NCI-H82 (cell line): ENCODE measurements at regions not wholly inside any gene's neighbourhood (a gene's known extent, or its start where the extent isn't known, plus 50 kb on each side); places are given as distances from the start of the nearest gene placed in this dataset.
A peak's percentile ranks its signal among the peaks of the same experiment; 100 is the strongest.
"Not testable (repeated sequence)": the region's sequence is repeated elsewhere in the genome, so short reads cannot be mapped to it uniquely, and the experiment has no call there.

Source experiments
- DNase-seq: peaks from one replicate; lab custom pipeline; 2025; lab: John Stamatoyannopoulos, UW

- DNase-seq = peak; percentile 1
Observed at GRCh38 chr22:48639896-48640748, 1187.6 kb downstream of the BRD1 start.

- no peak for DNase-seq
Observed at GRCh38 chr22:48639021-48639795, 1188.5 kb downstream of the BRD1 start.

- no peak for DNase-seq
Observed at GRCh38 chr22:48637231-48637630, 1190.4 kb downstream of the BRD1 start.

GRCh38 chr22:48636746-48637145 is 1190.9 kb downstream of the BRD1 start:
- no peak for DNase-seq

GRCh38 chr22:48635816-48636215 is 1191.9 kb downstream of the BRD1 start:
- DNase-seq = no peak

GRCh38 chr22:48635031-48635430 is 1192.6 kb downstream of the BRD1 start:
- DNase-seq = no peak

GRCh38 chr22:48633996-48634836 is 1193.5 kb downstream of the BRD1 start:
- no peak for DNase-seq

GRCh38 chr22:48632646-48633246 is 1194.9 kb downstream of the BRD1 start:
- DNase-seq = no peak

GRCh38 chr22:48631288-48631863 is 1196.3 kb downstream of the BRD1 start:
- no peak for DNase-seq

GRCh38 chr22:48630848-48631247 is 1196.8 kb downstream of the BRD1 start:
- DNase-seq = no peak

GRCh38 chr22:48630433-48630754 is 1197.3 kb downstream of the BRD1 start:
- no peak for DNase-seq

GRCh38 chr22:48629631-48630432 is 1197.8 kb downstream of the BRD1 start:
- no peak for DNase-seq

- no peak for DNase-seq
Observed at GRCh38 chr22:48628891-48629543, 1198.7 kb downstream of the BRD1 start.

- DNase-seq = no peak
Observed at GRCh38 chr22:48627966-48628365, 1199.7 kb downstream of the BRD1 start.

GRCh38 chr22:48627203-48627602 is 1200.5 kb downstream of the BRD1 start:
- no peak for DNase-seq

- DNase-seq = no peak
Observed at GRCh38 chr22:48624401-48624800, 1203.3 kb downstream of the BRD1 start.

GRCh38 chr22:48622891-48623545 is 1204.7 kb downstream of the BRD1 start:
- no peak for DNase-seq

- no peak for DNase-seq
Observed at GRCh38 chr22:48621085-48621484, 1206.6 kb downstream of the BRD1 start.

GRCh38 chr22:48620460-48620859 is 1207.2 kb downstream of the BRD1 start:
- DNase-seq = not testable (repeated sequence)

GRCh38 chr22:48619721-48620120 is 1208.0 kb downstream of the BRD1 start:
- no peak for DNase-seq
